Heart left ventricle (tissue), 13 donors: ENCODE measurements at regions not wholly inside any gene's neighbourhood (a gene's known extent, or its start where the extent isn't known, plus 50 kb on each side); places are given as distances from the start of the nearest gene placed in this dataset.

ENCODE experiments used
- CTCF ChIP-seq, 12 donors: fragments of 200-600 bp; sonication (generic) in 4 of 12; IDR thresholded peaks; one replicate each; pipeline versions ENCODE4 v1.5.0 to v1.8.0; 2018 to 2022; ENCODE audit warnings: antibody characterized with exemption in 12 of 12, mild to moderate bottlenecking in 5 of 12
- POLR2A ChIP-seq, 2 donors: fragments of 450-650 bp; IDR thresholded peaks; one replicate each; pipeline ENCODE4 v1.6.1; 2017; ENCODE audit warnings: antibody characterized with exemption in 2 of 2, mild to moderate bottlenecking in 2 of 2, moderate library complexity in 2 of 2
- donor health status: ischemic (EF 13 %, LVEDD 7.1; RV severe dilation, severe dysfunction).
- donor health status: DM: no; HTN: yes; CAD: no.
- donor health status: DM: no; HTN: no; CAD: no.
- donor health status: ischemic (EF 25% LVEDD 6.9; RV normal size, moderate dysfunction).
- donor health status: ischemic (EF 25% LVEDD 5.7; RV mildly dilated, moderate dysfunction).
- donor health status: ischemic (EF 35%, LVEDD 5.7; RV mildly dilated, moderate dysfunction).
- donor health status: nonischemic (EF 11% LVEDD 7.7; RV severe dilation, severe dysfunction).
- donor health status: DM: yes; HTN: yes; CAD: no.
- donor health status: PGD.
- donor health status: ischemic (EF 29% LVEDD 5.4; RV normal size, mild dysfunction).
- donor health status: nonischemic (EF 23%, LVEDD 6.1; RV moderate dilation, normal function).

GRCh38 chr12:61369241-61369910 lies 890.8 kb upstream of the USP15 start:
- no peak for TF ChIP-seq CTCF (IDR thresholded peaks at IDR 0.05)
- no peak for TF ChIP-seq POLR2A (IDR thresholded peaks at IDR 0.05)
